ENCODE measurements at regions not wholly inside any gene's neighbourhood (a gene's known extent, or its start where the extent isn't known, plus 50 kb on each side); places are given as distances from the start of the nearest gene placed in this dataset.
A peak's percentile ranks its signal among the peaks of the same experiment; 100 is the strongest.
"Not testable (repeated sequence)": the region's sequence is repeated elsewhere in the genome, so short reads cannot be mapped to it uniquely, and the experiment has no call there.

DNA sequence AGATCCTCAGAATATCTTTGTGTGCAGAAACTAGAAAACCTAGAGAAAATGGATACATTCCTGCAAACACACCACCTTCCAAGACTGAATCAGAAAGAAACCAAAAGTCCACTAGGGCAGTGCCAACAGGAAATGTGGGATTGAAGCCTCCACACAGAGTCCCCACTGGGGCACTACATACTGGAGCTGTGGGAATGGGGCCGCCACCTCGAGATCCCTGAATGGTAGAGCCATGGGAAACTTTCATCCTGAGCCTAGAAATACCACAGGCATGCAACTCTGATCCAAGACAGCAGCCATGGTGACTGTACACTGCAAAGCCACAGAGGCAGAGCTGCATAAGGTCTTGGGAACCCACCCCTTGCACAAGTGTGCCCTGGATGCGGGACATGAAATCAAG lies 4465.5 kb upstream of the OR11H1 start:
- H3K36me3 ChIP-seq; H3K4me1 ChIP-seq; intact Hi-C loops (cut with DNase I); H3K27ac ChIP-seq; H3K9me3 ChIP-seq; H3K27me3 ChIP-seq; H3K4me3 ChIP-seq: not testable (repeated sequence)
- DNase-seq (ENCODE audit: low spot score in 2 of 2): peak in 1 of 2 donors; percentile 73

DNA sequence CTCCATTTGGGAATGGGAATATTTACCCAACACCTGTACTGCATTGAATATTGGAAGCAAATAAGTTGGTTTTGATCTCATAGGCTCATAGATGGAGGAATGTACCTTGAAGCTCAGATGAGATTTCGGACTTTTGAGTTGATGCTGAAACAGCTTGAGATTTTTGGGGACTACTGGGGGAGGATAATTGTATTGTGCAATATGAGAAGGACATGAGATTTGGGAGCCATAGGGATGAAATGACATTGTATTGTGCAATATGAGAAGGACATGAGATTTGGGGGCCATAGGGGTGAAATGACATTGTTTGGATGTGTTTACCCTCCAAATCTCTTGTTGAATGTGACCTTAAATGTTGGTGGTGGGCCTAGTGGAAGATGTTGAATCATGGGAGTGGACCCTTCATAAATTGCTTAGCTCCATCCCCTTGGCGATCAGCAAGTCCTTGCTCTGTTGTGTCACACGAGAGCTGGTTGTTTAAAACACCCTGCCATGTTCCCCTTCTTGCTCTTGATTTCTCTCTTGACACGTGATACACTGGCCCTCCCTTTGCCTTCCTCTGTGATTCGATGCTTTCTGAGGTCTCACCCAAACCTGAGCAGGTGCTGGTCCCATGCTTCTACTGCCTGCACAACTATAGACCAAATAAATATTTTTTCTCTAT lies 4464.8 kb upstream of the OR11H1 start:
- intact Hi-C loops (cut with DNase I); DNase-seq (ENCODE audit: low spot score in 2 of 2); H3K27ac ChIP-seq: not testable (repeated sequence)

DNA sequence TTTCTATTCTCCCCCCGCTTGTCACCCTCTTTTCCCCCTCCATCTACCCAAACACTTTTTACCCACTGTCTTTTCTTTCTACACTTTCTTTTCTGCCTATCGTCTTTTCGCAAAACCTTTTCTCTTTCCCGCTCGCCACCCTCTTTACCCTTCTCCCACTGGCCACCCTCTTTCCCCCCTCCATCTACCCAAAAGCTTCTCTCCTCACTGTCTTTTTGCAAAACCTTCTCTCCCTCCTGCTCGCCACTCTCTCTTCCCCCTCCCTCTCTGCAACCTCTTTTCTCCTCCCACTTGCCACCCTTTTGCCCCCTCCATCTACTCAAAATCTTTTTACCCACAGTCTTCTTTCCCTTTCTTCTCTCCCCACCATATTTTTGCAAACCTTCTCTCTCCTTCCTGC lies 4462.8 kb upstream of the OR11H1 start:
- DNase-seq (ENCODE audit: low spot score in 2 of 2); H3K27ac ChIP-seq; H3K27me3 ChIP-seq; H3K4me1 ChIP-seq; H3K36me3 ChIP-seq; intact Hi-C loops (cut with DNase I); H3K9me3 ChIP-seq; H3K4me3 ChIP-seq: not testable (repeated sequence)

More for the DNA sequence above, 4464.8 kb upstream of the OR11H1 start:
- H3K4me1 ChIP-seq, H3K36me3 ChIP-seq, H3K4me3 ChIP-seq, H3K27me3 ChIP-seq, H3K9me3 ChIP-seq: not testable (repeated sequence)

DNA sequence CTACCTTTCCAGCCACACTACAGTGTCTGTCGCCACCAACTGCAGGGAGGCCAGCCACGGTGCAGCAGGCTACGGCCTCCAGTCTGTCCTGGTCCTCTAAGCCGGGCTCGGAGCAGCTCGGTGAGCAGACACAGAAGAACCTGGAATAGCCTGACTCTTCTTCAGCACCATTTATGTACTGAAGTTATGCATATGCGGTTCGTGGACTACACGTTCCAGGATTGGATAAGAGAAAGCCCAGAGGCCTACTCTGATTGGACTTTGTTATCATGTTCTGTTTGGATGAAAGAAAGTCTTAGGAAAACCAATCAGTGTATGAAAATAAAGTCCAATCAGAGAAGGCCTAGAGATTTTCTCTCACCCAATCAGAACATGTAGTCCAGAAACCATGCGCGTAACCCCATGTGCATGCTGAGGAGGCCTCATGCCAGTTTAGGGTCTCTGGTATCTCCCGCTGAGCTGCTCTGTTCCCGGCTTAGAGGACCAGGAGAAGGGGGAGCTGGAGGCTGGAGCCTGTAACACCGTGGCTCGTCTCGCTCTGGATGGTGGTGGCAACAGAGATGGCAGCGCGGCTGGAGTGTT lies 4462.0 kb upstream of the OR11H1 start:
- H3K36me3 ChIP-seq; H3K9me3 ChIP-seq; H3K4me1 ChIP-seq; intact Hi-C loops (cut with DNase I); H3K27me3 ChIP-seq; H3K27ac ChIP-seq; H3K4me3 ChIP-seq: not testable (repeated sequence)
- peak in 1 of 2 donors; percentile 63 for DNase-seq (ENCODE audit: low spot score in 2 of 2)

DNA sequence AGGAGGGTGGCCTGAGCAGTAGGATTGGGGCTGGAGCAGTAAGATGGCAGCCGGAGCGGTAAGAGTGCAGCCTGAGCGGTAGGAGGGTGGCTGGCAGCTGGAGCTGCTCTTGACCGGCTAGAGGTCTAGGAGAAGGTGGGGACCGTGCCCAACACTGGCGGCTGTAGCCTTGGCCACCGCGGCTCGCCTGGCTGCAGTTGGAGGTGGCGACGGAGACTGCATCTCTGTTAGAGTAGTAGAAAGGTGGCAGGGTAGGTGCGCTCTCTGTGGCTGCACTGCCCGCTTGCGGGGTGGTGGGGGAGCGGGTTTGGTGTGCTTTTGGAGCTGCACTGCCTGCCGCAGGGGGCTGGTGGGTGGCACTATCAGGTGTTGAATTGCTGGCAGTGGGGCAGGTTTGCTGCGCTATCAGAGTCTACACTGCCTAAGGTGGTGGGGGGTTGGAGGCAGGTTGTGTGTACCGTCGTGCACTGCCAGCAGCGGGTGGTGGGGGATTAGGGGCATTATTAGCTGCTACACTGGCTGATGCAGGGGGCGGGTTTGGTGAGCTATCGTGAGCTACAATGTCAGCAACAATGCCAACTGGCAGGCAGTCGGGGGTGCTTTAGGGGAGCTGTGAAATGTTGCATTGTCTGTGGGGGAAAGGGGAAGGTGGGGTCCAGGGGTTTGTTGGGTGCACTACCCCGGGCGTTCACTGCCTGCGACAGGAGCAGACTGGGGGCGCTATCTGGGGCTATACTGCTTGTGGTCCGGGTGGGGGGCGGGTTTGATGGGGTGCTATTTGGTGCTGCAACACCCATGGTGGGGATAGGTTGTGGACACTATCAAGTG lies 4461.3 kb upstream of the OR11H1 start:
- Histone ChIP-seq H3K27me3 (no peaks in the 10 kb centered on the region), H3K27ac (no peak overlapping the region), H3K4me1 (no peaks in the 10 kb centered on the region), H3K4me3 (no peak overlapping the region), H3K9me3 (peaks cover 0 to 8% of the 10 kb centered on the region in 2 donors), H3K36me3 (no peaks in the 10 kb centered on the region)
- intact Hi-C loops (cut with DNase I): no loop called here
- DNase-seq (ENCODE audit: low spot score in 2 of 2): peak in 1 of 2 donors; percentile 74
- TF ChIP-seq, protein P1, sequence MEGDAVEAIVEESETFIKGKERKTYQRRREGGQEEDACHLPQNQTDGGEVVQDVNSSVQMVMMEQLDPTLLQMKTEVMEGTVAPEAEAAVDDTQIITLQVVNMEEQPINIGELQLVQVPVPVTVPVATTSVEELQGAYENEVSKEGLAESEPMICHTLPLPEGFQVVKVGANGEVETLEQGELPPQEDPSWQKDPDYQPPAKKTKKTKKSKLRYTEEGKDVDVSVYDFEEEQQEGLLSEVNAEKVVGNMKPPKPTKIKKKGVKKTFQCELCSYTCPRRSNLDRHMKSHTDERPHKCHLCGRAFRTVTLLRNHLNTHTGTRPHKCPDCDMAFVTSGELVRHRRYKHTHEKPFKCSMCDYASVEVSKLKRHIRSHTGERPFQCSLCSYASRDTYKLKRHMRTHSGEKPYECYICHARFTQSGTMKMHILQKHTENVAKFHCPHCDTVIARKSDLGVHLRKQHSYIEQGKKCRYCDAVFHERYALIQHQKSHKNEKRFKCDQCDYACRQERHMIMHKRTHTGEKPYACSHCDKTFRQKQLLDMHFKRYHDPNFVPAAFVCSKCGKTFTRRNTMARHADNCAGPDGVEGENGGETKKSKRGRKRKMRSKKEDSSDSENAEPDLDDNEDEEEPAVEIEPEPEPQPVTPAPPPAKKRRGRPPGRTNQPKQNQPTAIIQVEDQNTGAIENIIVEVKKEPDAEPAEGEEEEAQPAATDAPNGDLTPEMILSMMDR (IDR thresholded peaks at IDR 0.05): no peak

- H3K27me3 ChIP-seq; H3K9me3 ChIP-seq; H3K36me3 ChIP-seq; H3K4me3 ChIP-seq; intact Hi-C loops (cut with DNase I); H3K4me1 ChIP-seq; H3K27ac ChIP-seq: not testable (repeated sequence)
- peak in 1 of 2 donors; percentile 74 for DNase-seq (ENCODE audit: low spot score in 2 of 2)
These were observed 4460.6 kb upstream of the OR11H1 start for GRCh38 chr22:11067286-11067871.

DNA sequence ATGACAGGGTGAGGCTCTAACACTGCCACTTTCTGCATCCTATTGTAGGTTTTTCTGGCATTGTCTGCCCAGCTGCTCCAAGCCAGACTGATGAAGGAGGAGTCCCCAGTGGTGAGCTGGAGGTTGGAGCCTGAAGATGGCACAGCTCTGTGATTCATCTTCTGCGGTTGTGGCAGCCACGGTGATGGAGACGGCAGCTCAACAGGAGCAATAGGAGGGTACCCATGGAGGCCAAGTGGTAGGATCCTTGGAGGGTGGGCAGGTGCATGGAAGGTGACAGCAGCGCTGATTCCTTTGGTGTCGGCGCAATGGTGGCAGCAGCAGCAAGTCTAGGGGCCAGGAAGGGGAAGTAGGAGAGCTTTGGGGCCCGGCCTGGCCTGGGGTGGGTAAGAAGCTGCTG lies 4460.1 kb upstream of the OR11H1 start:
- peak in 1 of 2 donors; percentile 62 for DNase-seq (ENCODE audit: low spot score in 2 of 2)
- H3K27ac ChIP-seq; intact Hi-C loops (cut with DNase I); H3K4me1 ChIP-seq; H3K27me3 ChIP-seq; H3K36me3 ChIP-seq; H3K4me3 ChIP-seq; H3K9me3 ChIP-seq: not testable (repeated sequence)

DNA sequence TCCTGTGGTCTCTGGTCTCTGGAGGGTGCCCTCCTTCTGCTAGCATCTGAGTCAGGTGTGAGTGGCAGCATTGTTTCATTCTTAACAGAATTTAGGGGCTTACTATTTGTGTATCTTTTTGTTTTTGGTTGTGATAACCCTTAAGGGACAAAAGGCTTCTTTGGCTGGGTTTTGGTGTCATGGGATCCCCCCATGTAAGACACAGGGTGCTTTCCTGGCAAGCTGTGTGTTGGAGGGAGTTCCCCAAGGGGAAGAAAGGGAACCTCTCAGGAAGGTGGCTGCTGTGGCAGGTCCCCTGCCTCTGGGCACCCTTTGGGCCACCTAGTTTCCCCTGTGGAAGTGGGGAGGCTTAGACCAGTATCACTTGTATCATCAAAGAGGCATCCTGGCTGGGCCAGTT lies 4459.6 kb upstream of the OR11H1 start:
- H3K4me3 ChIP-seq; H3K27ac ChIP-seq; H3K9me3 ChIP-seq; DNase-seq (ENCODE audit: low spot score in 2 of 2); H3K4me1 ChIP-seq; intact Hi-C loops (cut with DNase I); H3K36me3 ChIP-seq; H3K27me3 ChIP-seq: not testable (repeated sequence)

All from ascending aorta (tissue), 2 donors.